HCT116 (cell line): ENCODE measurements at regions not wholly inside any gene's neighbourhood (a gene's known extent, or its start where the extent isn't known, plus 50 kb on each side); places are given as distances from the start of the nearest gene placed in this dataset.

ENCODE experiments used
- ATAC-seq: fragments of 200-7000 bp; cut with Tn5 transposase; 2 replicates; pipeline ENCODE4 v1.9.1; 2020; ENCODE audit warnings: mild to moderate bottlenecking, moderate library complexity
- BruUV-seq: library from RNA; stranded (reverse); fragments of 400-500 nt; replicated peaks from 2 replicates; lab custom pipeline; 2021; lab: Mats Ljungman, UMichigan
- CTCF ChIA-PET: fragments of 300-600 bp; sonication (Branson Sonifier 250); formaldehyde crosslinking; loops from one replicate; lab custom pipeline; 2021; ENCODE audit warnings: antibody characterized with exemption; lab: Charles Lee
- POLR2A ChIA-PET: fragments of 300-600, 350-600 bp; sonication (Branson Sonifier 250); formaldehyde crosslinking; loops from one replicate; lab custom pipeline; 2021; ENCODE audit warnings: antibody characterized with exemption; lab: Charles Lee
- RAD21 ChIA-PET, 2 experiments: fragments of 300-600 bp; sonication (Branson Sonifier 250); formaldehyde crosslinking; loops; one replicate each; lab custom pipeline; 2023; ENCODE audit warnings: low total read pairs in 2 of 2; ENCODE audit not compliant: uncharacterized antibody in 2 of 2, unreplicated experiment in 2 of 2, low non-redundant PET in 1 of 2; lab: Charles Lee
- DNase-seq: peaks from one replicate; pipeline ENCODE4 v3.0.0-alpha.2; 2010; ENCODE audit warnings: low read depth, low spot score
- H2AFZ ChIP-seq: fragments of 200-600 bp; shearing (Covaris generic), sonication (generic); 2 replicates; pipeline ENCODE4 v1.6.1; 2017; ENCODE audit warnings: low read depth, mixed run types, mixed read lengths, antibody characterized with exemption, low read length; ENCODE audit not compliant: poor library complexity, severe bottlenecking
- H3K27ac ChIP-seq: 2 replicates; pipeline ENCODE4 v1.5.1; 2012; ENCODE audit warnings: low read depth, low read length
- H3K27me3 ChIP-seq: fragments of 200-600 bp; sonication (generic); 2 replicates; pipeline ENCODE4 v1.6.1; 2016; ENCODE audit warnings: mixed run types, low read length, mixed read lengths; ENCODE audit not compliant: insufficient read depth
- H3K36me3 ChIP-seq, 2 experiments: fragments of 200-500 bp in 1 of 2; fragments of 200-600 bp in 1 of 2; sonication (Bioruptor generic) in 1 of 2; sonication (generic) in 1 of 2; 2 replicates each; pipeline versions ENCODE4 v1.5.1 to v1.6.1; 2014 to 2016; ENCODE audit warnings: low read length in 2 of 2, inconsistent platforms in 1 of 2, mixed read lengths in 1 of 2, mixed run types in 1 of 2; ENCODE audit not compliant: insufficient read depth in 2 of 2, control insufficient read depth in 1 of 2
- H3K4me1 ChIP-seq, 2 experiments: fragments of 200-600 bp in 1 of 2; sonication (generic) in 1 of 2; 2 replicates each; pipeline versions ENCODE4 v1.5.1 to v1.6.1; 2012 to 2017; ENCODE audit warnings: low read length in 2 of 2, inconsistent platforms in 1 of 2, mild to moderate bottlenecking in 1 of 2, mixed read lengths in 1 of 2, mixed run types in 1 of 2, moderate library complexity in 1 of 2; ENCODE audit not compliant: insufficient read depth in 2 of 2, control insufficient read depth in 1 of 2
- H3K4me2 ChIP-seq: fragments of 200-600 bp; sonication (generic); 2 replicates; pipeline ENCODE4 v1.6.1; 2017; ENCODE audit warnings: mixed run types, low read length, mixed read lengths
- H3K4me3 ChIP-seq, 2 experiments: fragments of 200-600 bp in 1 of 2; sonication (generic) in 1 of 2; replicated peaks in 1 of 2; 2 replicates each; pipeline ENCODE4 v1.5.1; 2011 to 2016; ENCODE audit warnings: low read length in 2 of 2, control low read depth in 1 of 2, low read depth in 1 of 2, mild to moderate bottlenecking in 1 of 2, mixed read lengths in 1 of 2, mixed run types in 1 of 2
- H3K79me2 ChIP-seq: fragments of 200-600 bp; sonication (generic); 2 replicates; pipeline ENCODE4 v1.6.1; 2017; ENCODE audit warnings: mild to moderate bottlenecking, mixed run types, low read length, moderate library complexity, mixed read lengths; ENCODE audit not compliant: insufficient read depth
- H3K9ac ChIP-seq: fragments of 200-600 bp; sonication (generic); 2 replicates; pipeline ENCODE4 v1.6.1; 2016; ENCODE audit warnings: low read length, mixed read lengths
- H3K9me2 ChIP-seq: fragments of 200-600 bp; sonication (generic), shearing (Covaris generic); 2 replicates; pipeline ENCODE4 v1.6.1; 2017; ENCODE audit warnings: mixed run types, mild to moderate bottlenecking, moderate library complexity; ENCODE audit not compliant: insufficient read depth
- H3K9me3 ChIP-seq, 2 experiments: fragments of 200-500 bp in 1 of 2; fragments of 200-600 bp in 1 of 2; sonication (Bioruptor generic) in 1 of 2; sonication (generic) in 1 of 2; 2 replicates each; pipeline ENCODE4 v1.6.1; 2014 to 2017; ENCODE audit warnings: low read length in 2 of 2, mixed read lengths in 2 of 2, inconsistent platforms in 1 of 2, low read depth in 1 of 2, mild to moderate bottlenecking in 1 of 2, mixed run types in 1 of 2, moderate library complexity in 1 of 2; ENCODE audit not compliant: control insufficient read depth in 1 of 2, insufficient read depth in 1 of 2
- H4K20me1 ChIP-seq: fragments of 200-600 bp; sonication (generic), shearing (Covaris generic); 2 replicates; pipeline ENCODE4 v1.6.1; 2017; ENCODE audit warnings: mixed run types, mild to moderate bottlenecking, moderate library complexity; ENCODE audit not compliant: insufficient read depth
- CBX3 ChIP-seq: IDR thresholded peaks from 2 replicates; pipeline ENCODE4 v1.6.1; 2012; ENCODE audit warnings: low read depth
- CEBPB ChIP-seq: IDR thresholded peaks from 2 replicates; pipeline ENCODE4 v1.6.1; 2012; ENCODE audit warnings: low read depth
- EGR1 ChIP-seq: IDR thresholded peaks from 2 replicates; pipeline ENCODE4 v1.6.1; 2012; ENCODE audit warnings: low read depth
- ELF1 ChIP-seq: IDR thresholded peaks from 2 replicates; pipeline ENCODE4 v1.6.1; 2012; ENCODE audit warnings: low read depth, borderline replicate concordance
- EZH2 ChIP-seq: fragments of 200-600 bp; sonication (generic); IDR thresholded peaks from 2 replicates; pipeline ENCODE4 v1.6.1; 2017; ENCODE audit warnings: antibody characterized with exemption, mixed run types
- FOSL1 ChIP-seq: IDR thresholded peaks from 2 replicates; pipeline ENCODE4 v1.6.1; 2012; ENCODE audit warnings: low read depth
- JUND ChIP-seq: IDR thresholded peaks from 2 replicates; pipeline ENCODE4 v1.6.1; 2012
- POLR2AphosphoS5 ChIP-seq: IDR thresholded peaks from 2 replicates; pipeline ENCODE4 v1.6.1; 2011; ENCODE audit warnings: mild to moderate bottlenecking, low read depth, low read length, moderate library complexity
- RAD21 ChIP-seq: IDR thresholded peaks from 2 replicates; pipeline ENCODE4 v1.6.1; 2012; ENCODE audit warnings: low read depth, mild to moderate bottlenecking
- SIN3A ChIP-seq: IDR thresholded peaks from 2 replicates; pipeline ENCODE4 v1.6.1; 2012; ENCODE audit warnings: low read depth
- SP1 ChIP-seq: IDR thresholded peaks from 2 replicates; pipeline ENCODE4 v1.6.1; 2012; ENCODE audit warnings: low read depth
- SRF ChIP-seq: IDR thresholded peaks from 2 replicates; pipeline ENCODE4 v1.6.1; 2012; ENCODE audit warnings: low read depth
- TCF7L2 ChIP-seq: IDR thresholded peaks from 2 replicates; pipeline ENCODE4 v1.7.0; 2011; ENCODE audit warnings: borderline replicate concordance, inconsistent platforms; ENCODE audit not compliant: insufficient read depth, insufficient read length; ENCODE audit errors: extremely low read depth
- YY1 ChIP-seq: IDR thresholded peaks from 2 replicates; pipeline ENCODE4 v1.6.1; 2011; ENCODE audit warnings: low read length, low read depth, moderate library complexity, mild to moderate bottlenecking; ENCODE audit not compliant: insufficient replicate concordance; ENCODE audit errors: extremely low read depth
- ZFX ChIP-seq: fragments of 450-650 bp; IDR thresholded peaks from 2 replicates; pipeline ENCODE4 v1.6.1; 2017
- ZNF274 ChIP-seq: fragments of 200-500 bp; sonication (Bioruptor generic); IDR thresholded peaks from 2 replicates; pipeline ENCODE4 v1.6.1; 2014; ENCODE audit warnings: mild to moderate bottlenecking, low read depth, low read length, inconsistent platforms
- intact Hi-C: fragments of 100-400 bp; cut with micrococcal nuclease; formaldehyde crosslinking; loops from 2 replicates; pipeline ENCODE4 v1.10.0; 2022
- TF ChIP-seq, protein P1 (sequence below): IDR thresholded peaks from 2 replicates; pipeline ENCODE4 v1.6.1; 2012
- TF ChIP-seq, protein P2 (sequence below), 3 experiments: fragments of 200-600 bp in 1 of 3; sonication (generic) in 1 of 3; IDR thresholded peaks in 2 of 3; conservative IDR thresholded peaks in 1 of 3; 2 replicates each; pipeline ENCODE4 v1.5.1; 2012 to 2017; ENCODE audit warnings: low read depth in 2 of 3, low read length in 2 of 3, antibody characterized with exemption in 1 of 3, borderline replicate concordance in 1 of 3, control low read depth in 1 of 3, mild to moderate bottlenecking in 1 of 3, mixed read lengths in 1 of 3, mixed run types in 1 of 3, moderate library complexity in 1 of 3; ENCODE audit not compliant: insufficient read depth in 1 of 3
- TF ChIP-seq, protein P3 (sequence below): IDR thresholded peaks from 2 replicates; pipeline ENCODE4 v1.6.1; 2011; ENCODE audit warnings: mild to moderate bottlenecking, low read length, moderate library complexity; ENCODE audit not compliant: insufficient replicate concordance; ENCODE audit errors: extremely low read depth

DNA sequence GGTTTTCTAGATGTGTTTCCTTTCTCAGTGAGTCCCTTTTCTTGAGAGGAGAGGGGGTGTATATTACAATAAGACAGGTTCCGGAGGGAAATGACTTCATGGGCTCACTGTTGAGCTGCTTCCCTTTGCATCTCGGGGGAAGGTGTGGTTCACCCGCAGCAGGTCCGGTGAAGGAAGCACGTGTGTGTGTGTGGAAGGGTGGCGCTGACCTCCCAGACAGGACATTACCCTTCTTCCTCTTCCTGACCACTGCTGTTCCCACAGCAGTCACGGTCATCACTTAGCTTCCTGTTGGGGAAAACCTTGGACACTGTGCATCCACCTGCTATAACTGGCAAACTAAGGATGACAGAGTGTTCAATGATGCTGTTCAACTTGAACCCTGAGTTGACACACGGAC lies 83.6 kb downstream of the PLEKHG1 start:
- no peak for DNase-seq

DNA sequence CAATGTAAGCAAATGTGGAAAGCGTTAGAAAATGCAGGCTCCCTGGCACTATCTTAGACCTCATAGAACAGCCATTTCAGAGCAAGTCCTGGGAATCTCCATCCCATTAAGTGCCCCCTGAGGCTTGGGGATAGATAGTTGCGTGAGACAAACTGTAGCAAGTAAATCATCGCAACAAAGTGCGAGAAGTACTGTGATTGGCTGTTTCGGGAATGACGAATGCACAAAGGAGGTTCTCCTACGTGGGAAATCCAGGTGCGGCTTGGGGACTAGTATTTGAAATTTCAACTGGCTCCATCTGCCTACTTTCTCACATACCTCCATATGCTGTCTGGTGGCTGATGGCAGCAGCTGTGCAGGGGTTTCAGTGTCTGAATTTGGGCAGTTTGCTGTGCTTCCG lies 84.5 kb downstream of the PLEKHG1 start:
- Histone ChIP-seq H3K27ac (no peak overlapping the region), H3K4me2 (no peak overlapping the region), H3K27me3 (no peaks in the 10 kb centered on the region), H3K9me2 (no peaks in the 10 kb centered on the region), H3K79me2 (no peaks in the 10 kb centered on the region), H3K36me3 (no peaks in the 10 kb centered on the region), H4K20me1 (no peaks in the 10 kb centered on the region), H3K9ac (no peak overlapping the region), H3K9me3 (no peaks in the 10 kb centered on the region), H3K4me1 (peaks cover 0 to 10% of the 10 kb centered on the region in 2 experiments; a peak in 2 of 4 replicates), H2AFZ (no peak overlapping the region), H3K4me3 (no peak overlapping the region)
- ChIA-PET CTCF (no interaction called here), POLR2A (no interaction called here), RAD21 (no interaction called here)
- ATAC-seq: no peak
- no peak for DNase-seq
- intact Hi-C loops: no loop called here
- BruUV-seq: no TSS peak
- TF ChIP-seq POLR2AphosphoS5 (no peak), FOSL1 (no peak), CEBPB (no peak), YY1 (no peak), EZH2 (no peak), RAD21 (no peak), ZNF274 (no peak), SRF (no peak), TCF7L2 (no peak), ZFX (no peak), JUND (no peak), EGR1 (no peak), SP1 (no peak), SIN3A (no peak), ELF1 (no peak), CBX3 (no peak)
- TF ChIP-seq, protein P1, sequence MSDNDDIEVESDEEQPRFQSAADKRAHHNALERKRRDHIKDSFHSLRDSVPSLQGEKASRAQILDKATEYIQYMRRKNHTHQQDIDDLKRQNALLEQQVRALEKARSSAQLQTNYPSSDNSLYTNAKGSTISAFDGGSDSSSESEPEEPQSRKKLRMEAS: no peak
- TF ChIP-seq, protein P2, sequence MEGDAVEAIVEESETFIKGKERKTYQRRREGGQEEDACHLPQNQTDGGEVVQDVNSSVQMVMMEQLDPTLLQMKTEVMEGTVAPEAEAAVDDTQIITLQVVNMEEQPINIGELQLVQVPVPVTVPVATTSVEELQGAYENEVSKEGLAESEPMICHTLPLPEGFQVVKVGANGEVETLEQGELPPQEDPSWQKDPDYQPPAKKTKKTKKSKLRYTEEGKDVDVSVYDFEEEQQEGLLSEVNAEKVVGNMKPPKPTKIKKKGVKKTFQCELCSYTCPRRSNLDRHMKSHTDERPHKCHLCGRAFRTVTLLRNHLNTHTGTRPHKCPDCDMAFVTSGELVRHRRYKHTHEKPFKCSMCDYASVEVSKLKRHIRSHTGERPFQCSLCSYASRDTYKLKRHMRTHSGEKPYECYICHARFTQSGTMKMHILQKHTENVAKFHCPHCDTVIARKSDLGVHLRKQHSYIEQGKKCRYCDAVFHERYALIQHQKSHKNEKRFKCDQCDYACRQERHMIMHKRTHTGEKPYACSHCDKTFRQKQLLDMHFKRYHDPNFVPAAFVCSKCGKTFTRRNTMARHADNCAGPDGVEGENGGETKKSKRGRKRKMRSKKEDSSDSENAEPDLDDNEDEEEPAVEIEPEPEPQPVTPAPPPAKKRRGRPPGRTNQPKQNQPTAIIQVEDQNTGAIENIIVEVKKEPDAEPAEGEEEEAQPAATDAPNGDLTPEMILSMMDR (IDR thresholded peaks at IDR 0.05 in 2 of 3, conservative IDR thresholded peaks at IDR 0.05 in 1 of 3; ENCODE audit: borderline replicate concordance in 1 of 3, insufficient read depth in 1 of 3, low read depth in 2 of 3, low read length in 2 of 3): no peak
- TF ChIP-seq, protein P3, sequence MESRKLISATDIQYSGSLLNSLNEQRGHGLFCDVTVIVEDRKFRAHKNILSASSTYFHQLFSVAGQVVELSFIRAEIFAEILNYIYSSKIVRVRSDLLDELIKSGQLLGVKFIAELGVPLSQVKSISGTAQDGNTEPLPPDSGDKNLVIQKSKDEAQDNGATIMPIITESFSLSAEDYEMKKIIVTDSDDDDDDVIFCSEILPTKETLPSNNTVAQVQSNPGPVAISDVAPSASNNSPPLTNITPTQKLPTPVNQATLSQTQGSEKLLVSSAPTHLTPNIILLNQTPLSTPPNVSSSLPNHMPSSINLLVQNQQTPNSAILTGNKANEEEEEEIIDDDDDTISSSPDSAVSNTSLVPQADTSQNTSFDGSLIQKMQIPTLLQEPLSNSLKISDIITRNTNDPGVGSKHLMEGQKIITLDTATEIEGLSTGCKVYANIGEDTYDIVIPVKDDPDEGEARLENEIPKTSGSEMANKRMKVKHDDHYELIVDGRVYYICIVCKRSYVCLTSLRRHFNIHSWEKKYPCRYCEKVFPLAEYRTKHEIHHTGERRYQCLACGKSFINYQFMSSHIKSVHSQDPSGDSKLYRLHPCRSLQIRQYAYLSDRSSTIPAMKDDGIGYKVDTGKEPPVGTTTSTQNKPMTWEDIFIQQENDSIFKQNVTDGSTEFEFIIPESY: no peak

More for the DNA sequence above, 83.6 kb downstream of the PLEKHG1 start:
- H3K27ac ChIP-seq: no peak overlapping the region
- H4K20me1 ChIP-seq: no peaks in the 10 kb centered on the region
- no peak overlapping the region for H3K4me2 ChIP-seq
- no TSS peak for BruUV-seq
- intact Hi-C loops: no loop called here
- H3K27me3 ChIP-seq: no peaks in the 10 kb centered on the region
- H3K4me3 ChIP-seq: no peak overlapping the region
- H3K9me2 ChIP-seq: no peaks in the 10 kb centered on the region
- TF ChIP-seq ZFX (no peak), EGR1 (no peak), POLR2AphosphoS5 (no peak)
- ChIA-PET CTCF (no interaction called here), POLR2A (no interaction called here), RAD21 (no interaction called here)
- no peaks in the 10 kb centered on the region for H3K9me3 ChIP-seq
- no peak overlapping the region for H3K9ac ChIP-seq
- no peaks in the 10 kb centered on the region for H3K79me2 ChIP-seq
- no peak for ATAC-seq
- peaks cover 0 to 10% of the 10 kb centered on the region in 2 experiments; a peak in 2 of 4 replicates for H3K4me1 ChIP-seq
- no peak overlapping the region for H2AFZ ChIP-seq
- H3K36me3 ChIP-seq: no peaks in the 10 kb centered on the region
